GM21381 (cell line): ENCODE measurements at regions not wholly inside any gene's neighbourhood (a gene's known extent, or its start where the extent isn't known, plus 50 kb on each side); places are given as distances from the start of the nearest gene placed in this dataset.

Experiments
- ATAC-seq: cut with Tn5 transposase; IDR thresholded peaks from one replicate; pipeline ENCODE4 v1.9.1; 2021; ENCODE audit warnings: mild to moderate bottlenecking, moderate library complexity; ENCODE audit not compliant: unreplicated experiment

DNA sequence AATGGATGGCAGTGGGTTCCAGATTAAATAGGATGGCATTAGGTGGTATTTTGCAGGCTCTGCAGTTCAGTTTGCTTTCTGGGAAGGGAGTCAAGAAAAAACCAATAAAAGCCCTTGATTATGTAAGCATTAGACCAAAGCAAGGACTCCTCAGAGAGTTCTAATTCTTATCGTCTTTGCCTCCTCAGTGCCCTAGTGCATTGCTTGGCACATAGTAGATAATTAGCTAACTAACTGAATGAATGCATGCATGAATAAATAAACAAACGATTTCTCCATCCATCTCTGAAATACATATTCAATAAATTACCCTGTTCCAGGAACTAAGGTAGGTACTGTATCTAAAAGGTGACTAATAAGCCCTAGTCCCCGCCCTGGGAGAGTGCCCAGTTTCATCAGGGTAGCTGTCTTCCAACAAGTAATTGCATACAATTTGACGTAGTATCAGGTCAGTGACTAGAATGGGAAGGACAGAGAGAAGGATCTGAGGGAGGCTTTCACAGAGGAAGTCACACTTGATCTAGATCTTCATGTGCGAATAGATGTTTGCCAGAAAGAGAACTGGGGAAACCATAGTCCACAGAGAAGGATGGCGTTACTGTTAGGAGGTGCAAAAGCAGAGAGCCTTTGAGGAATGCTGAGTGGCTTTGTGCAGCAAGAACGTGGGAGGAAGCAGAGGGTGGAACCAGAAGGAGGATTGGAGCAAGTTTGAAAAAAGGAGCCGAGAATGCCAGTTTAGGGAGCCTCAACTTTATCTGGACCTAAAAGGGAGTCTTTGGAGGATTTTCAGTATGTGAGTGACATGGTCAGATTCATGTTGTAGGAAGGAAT, 111.4 kb downstream of the TBX19 start:
- no peak for ATAC-seq

DNA sequence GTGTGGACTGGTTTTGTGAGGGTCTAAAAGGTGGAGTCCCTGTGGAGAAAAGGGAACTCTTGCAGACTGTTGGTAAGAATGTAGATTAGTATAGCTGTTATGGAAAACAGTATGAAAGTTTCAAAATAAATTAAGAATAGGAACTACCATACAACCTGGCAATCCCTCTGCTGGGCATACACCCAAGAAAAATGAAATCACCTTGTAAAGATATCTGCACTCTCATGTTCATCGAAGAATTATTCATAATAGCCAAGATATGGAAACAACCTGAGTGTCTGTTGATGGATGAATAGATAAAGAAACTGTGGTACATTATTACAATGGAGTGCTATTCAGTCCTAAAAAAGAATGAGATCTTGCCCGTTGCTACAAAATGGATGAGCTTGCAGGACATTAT, 109.6 kb downstream of the TBX19 start:
- ATAC-seq, result no peak

- ATAC-seq, result no peak
These were observed 107.4 kb downstream of the TBX19 start for GRCh38 chr1:168387781-168388760.

GRCh38 chr1:168386949-168387586, 106.4 kb downstream of the TBX19 start:
- ATAC-seq, result no peak

DNA sequence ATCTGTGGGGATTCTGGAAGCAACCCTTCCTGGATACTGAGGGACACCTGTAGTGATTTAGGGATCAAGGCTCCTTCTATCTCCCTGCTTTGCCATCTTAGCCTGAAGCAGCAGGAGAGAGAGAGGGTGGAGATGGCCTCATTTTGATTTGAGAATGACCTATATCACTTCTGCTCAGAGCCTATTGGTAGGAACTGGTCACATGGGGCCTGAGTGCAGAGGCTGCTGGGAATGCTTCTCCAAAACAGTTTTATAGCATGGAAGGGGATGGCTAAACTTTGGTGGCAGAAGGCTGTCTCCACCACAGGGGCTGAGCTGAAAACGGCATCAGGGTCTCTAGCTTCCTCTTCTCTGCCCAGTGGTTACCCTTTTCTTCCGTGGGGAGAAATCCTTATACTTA, 105.8 kb downstream of the TBX19 start:
- ATAC-seq, result no peak

GRCh38 chr1:168381850-168382249, 101.2 kb downstream of the TBX19 start:
- ATAC-seq, result no peak

DNA sequence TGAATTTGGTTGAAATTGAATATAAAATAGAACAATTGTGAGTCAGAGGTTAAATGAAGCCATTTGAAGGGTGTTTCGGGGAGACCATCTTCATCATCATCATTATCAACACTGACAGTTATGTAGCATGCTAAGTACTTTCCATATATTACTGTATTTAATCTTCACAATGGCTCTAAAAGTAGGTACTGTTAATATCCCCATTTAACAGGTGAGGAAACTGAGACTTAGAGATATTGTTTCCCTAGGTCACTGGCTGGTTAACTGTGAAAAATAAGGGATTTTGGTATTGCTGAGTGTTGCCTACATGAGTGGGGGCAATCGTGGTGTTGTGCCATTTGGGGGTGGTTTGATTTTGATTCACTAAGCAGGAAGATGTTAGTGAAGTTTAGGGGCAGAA, 100.3 kb downstream of the TBX19 start:
- ATAC-seq, result no peak

DNA sequence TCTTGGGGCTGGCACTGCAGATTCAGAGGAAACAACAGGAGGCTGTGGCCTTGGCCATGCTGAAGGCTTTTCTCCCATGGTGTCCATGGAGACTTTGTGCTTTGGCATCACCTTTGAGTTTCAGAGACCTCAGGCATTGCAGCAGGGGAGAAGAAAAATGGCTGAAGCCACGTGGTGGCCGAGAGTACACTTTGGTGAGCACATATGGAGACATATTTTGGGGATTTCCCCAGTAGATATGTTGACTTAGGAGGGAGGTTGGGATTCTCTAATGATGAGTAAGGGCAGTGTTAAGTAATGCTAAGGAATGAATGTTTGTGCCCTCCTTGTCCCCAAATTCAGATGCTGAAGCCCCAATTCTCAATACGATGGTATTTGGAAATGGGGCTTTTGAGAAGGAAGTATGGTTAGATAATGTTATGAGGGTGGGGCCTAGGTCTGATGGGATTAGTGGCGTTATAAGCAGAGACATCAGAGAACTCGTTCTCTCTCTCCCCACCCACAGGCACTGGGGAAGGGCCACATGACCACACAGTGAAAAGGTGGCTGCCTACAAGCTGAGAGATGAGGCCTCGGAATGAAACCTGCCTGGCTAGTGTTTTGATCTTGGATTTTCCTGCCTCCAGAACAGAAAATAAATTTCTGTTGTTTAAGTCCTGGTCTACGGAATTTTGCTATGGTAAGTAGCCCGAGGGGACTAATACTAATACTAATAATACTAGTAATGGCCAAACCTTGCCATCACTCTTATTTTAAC, 98.6 kb downstream of the TBX19 start:
- ATAC-seq, result no peak

- no peak for ATAC-seq
These were observed 95.1 kb downstream of the TBX19 start for GRCh38 chr1:168375566-168376300.

GRCh38 chr1:168374566-168374965, 93.9 kb downstream of the TBX19 start:
- ATAC-seq, result no peak

GRCh38 chr1:168373869-168374268, 93.2 kb downstream of the TBX19 start:
- ATAC-seq, result no peak

DNA sequence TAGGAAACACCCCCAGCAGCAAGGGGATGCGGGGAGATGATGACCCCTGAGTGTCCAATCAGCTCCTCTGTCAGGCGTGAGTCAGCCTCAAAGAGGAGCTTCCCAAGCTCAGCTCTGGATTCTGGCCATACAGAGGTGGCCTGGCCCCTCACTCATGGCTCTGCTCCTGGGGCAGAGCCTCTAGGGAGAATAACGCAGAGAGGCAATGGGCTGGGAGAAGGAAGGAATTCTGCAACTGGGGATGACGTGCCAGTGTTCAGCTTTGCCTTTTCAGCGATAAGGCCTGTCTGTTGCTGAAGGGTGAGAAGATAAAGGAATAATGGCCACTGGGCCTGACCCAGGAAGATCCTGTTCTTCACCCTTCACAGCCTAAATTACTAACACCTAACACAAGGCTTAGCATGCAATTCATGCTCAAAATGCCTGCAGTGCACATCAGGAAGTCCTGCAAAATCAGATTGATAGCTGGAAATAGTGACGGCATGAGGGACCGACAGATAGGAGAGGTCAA, 92.2 kb downstream of the TBX19 start:
- no peak for ATAC-seq

GRCh38 chr1:168372307-168372706, 91.6 kb downstream of the TBX19 start:
- ATAC-seq, result no peak

DNA sequence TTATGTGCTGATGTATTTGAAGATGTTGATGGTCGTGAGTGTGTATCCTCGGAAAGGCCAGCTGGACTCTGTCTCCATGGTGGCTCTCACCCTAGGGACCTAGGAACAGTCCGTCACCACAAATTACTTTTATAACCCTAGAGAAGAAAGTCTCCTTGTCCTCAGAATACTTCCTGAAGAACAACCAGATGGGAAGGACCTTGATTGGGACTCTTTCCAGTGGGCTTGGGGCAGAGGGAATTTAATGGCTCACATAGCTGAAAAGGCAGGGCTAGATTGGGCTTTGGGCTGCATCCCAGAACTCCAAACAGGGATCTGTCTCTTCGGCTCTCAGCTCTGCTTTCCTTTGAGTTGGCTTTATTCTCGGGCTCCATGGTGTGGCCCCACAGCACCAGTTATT, 90.8 kb downstream of the TBX19 start:
- no peak for ATAC-seq

DNA sequence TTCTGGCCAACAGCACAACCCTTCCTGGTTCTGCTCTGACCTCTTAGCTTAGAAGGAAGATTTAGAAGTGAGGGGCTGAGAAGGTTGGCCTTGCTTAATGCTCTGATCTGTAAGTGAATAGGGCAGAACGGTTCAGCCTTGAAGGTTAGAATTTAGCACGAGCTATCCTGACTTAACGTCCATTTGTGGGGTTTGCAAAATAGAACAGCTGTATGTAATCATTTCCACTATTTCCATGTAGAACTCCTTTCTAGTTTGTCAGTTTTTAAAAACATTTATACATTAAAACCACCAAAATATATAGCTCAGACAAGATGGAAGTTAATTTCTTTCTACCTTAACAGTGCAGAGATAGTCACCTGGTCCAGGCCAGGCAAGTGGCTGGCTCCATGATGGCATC, 89.9 kb downstream of the TBX19 start:
- ATAC-seq, result no peak

DNA sequence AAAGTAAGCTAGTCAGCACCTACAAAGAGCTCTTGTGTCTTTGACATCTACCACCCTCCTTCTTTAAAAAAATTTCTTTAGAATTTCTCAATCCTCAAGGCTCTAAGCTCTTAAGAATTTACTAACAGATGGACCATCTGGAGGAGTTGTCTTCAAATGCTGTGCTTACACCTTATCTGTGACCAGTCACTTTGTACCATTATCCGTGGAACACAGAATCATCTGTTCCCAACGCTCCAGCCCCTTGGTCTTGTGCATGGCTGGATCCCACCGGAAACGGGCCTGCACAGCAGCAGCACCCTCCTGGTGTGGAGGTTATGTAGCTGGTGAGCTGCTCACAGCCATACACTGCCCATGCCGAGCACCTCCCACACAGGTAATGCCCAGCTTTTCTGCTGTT, 89.0 kb downstream of the TBX19 start:
- ATAC-seq, result no peak

DNA sequence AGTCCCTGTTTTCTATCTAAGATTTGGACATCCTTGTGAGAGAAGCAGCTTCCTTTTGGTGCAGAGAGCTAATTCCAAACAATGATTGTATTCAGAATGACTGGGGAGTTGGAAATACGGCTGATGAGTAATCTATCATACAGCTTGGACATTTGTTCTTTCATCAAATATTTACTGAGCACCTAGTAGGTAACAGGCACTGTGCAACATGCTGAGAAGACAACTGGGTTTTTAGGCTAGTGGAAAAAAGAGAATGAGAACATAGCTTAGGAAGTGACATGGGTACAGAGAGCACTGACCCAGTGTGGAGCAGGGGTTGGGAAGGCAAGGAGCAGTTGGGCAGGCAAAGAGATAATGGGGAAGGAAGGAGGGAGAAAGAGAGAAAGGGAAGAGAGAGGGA, 87.5 kb downstream of the TBX19 start:
- ATAC-seq, result no peak

- no peak for ATAC-seq
These were observed 85.2 kb downstream of the TBX19 start for GRCh38 chr1:168365719-168366479.
